ENCODE measurements at regions not wholly inside any gene's neighbourhood (a gene's known extent, or its start where the extent isn't known, plus 50 kb on each side); places are given as distances from the start of the nearest gene placed in this dataset.

GRCh38 chr4:137707102-137707620 lies 174.9 kb upstream of the PCDH18 start:
- Histone ChIP-seq H3K9me3 (ENCODE audit: control insufficient read depth, low read depth, low read length) (no peaks in the 10 kb centered on the region), H3K4me1 (ENCODE audit: control insufficient read depth, low read depth, low read length) (no peaks in the 10 kb centered on the region), H3K27me3 (ENCODE audit: control insufficient read depth, insufficient read depth, low read length) (no peaks in the 10 kb centered on the region), H3K27ac (ENCODE audit: low read length) (no peak overlapping the region), H3K36me3 (ENCODE audit: control insufficient read depth, low read depth, low read length) (no peaks in the 10 kb centered on the region), H3K4me3 (ENCODE audit: low read length) (no peak overlapping the region), H3K9ac (ENCODE audit: low read length) (no peak overlapping the region)

GRCh38 chr4:137705171-137705783 lies 173.0 kb upstream of the PCDH18 start:
- H3K27me3 ChIP-seq (ENCODE audit: control insufficient read depth, insufficient read depth, low read length) = no peaks in the 10 kb centered on the region
- H3K4me1 ChIP-seq (ENCODE audit: control insufficient read depth, low read depth, low read length) = no peaks in the 10 kb centered on the region
- H3K27ac ChIP-seq (ENCODE audit: low read length) = no peak overlapping the region
- peaks cover 5% of the 10 kb centered on the region for H3K9me3 ChIP-seq (ENCODE audit: control insufficient read depth, low read depth, low read length)
- H3K36me3 ChIP-seq (ENCODE audit: control insufficient read depth, low read depth, low read length) = no peaks in the 10 kb centered on the region
- no peak overlapping the region for H3K4me3 ChIP-seq (ENCODE audit: low read length)
- H3K9ac ChIP-seq (ENCODE audit: low read length) = no peak overlapping the region

GRCh38 chr4:137703195-137703594 lies 170.9 kb upstream of the PCDH18 start:
- H3K27ac ChIP-seq (ENCODE audit: low read length) = no peak overlapping the region
- H3K4me1 ChIP-seq (ENCODE audit: control insufficient read depth, low read depth, low read length) = no peaks in the 10 kb centered on the region
- H3K4me3 ChIP-seq (ENCODE audit: low read length) = no peak overlapping the region

GRCh38 chr4:137702512-137702911 lies 170.2 kb upstream of the PCDH18 start:
- Histone ChIP-seq H3K27me3 (ENCODE audit: control insufficient read depth, insufficient read depth, low read length) (no peaks in the 10 kb centered on the region), H3K9me3 (ENCODE audit: control insufficient read depth, low read depth, low read length) (peaks cover 9% of the 10 kb centered on the region), H3K9ac (ENCODE audit: low read length) (no peak overlapping the region), H3K4me3 (ENCODE audit: low read length) (no peak overlapping the region), H3K27ac (ENCODE audit: low read length) (no peak overlapping the region), H3K4me1 (ENCODE audit: control insufficient read depth, low read depth, low read length) (no peaks in the 10 kb centered on the region), H3K36me3 (ENCODE audit: control insufficient read depth, low read depth, low read length) (no peaks in the 10 kb centered on the region)

More at GRCh38 chr4:137703195-137703594, 170.9 kb upstream of the PCDH18 start:
- H3K9ac ChIP-seq (ENCODE audit: low read length) = no peak overlapping the region
- H3K36me3 ChIP-seq (ENCODE audit: control insufficient read depth, low read depth, low read length) = no peaks in the 10 kb centered on the region
- peaks cover 9% of the 10 kb centered on the region for H3K9me3 ChIP-seq (ENCODE audit: control insufficient read depth, low read depth, low read length)
- no peaks in the 10 kb centered on the region for H3K27me3 ChIP-seq (ENCODE audit: control insufficient read depth, insufficient read depth, low read length)

GRCh38 chr4:137701401-137701800 lies 169.1 kb upstream of the PCDH18 start:
- peaks cover 9% of the 10 kb centered on the region for H3K9me3 ChIP-seq (ENCODE audit: control insufficient read depth, low read depth, low read length)
- no peak overlapping the region for H3K9ac ChIP-seq (ENCODE audit: low read length)
- H3K4me3 ChIP-seq (ENCODE audit: low read length) = no peak overlapping the region
- no peaks in the 10 kb centered on the region for H3K27me3 ChIP-seq (ENCODE audit: control insufficient read depth, insufficient read depth, low read length)
- H3K27ac ChIP-seq (ENCODE audit: low read length) = no peak overlapping the region
- no peaks in the 10 kb centered on the region for H3K36me3 ChIP-seq (ENCODE audit: control insufficient read depth, low read depth, low read length)
- no peaks in the 10 kb centered on the region for H3K4me1 ChIP-seq (ENCODE audit: control insufficient read depth, low read depth, low read length)

- Histone ChIP-seq H3K4me3 (ENCODE audit: low read length) (no peak overlapping the region), H3K9me3 (ENCODE audit: control insufficient read depth, low read depth, low read length) (peaks cover 9% of the 10 kb centered on the region), H3K27ac (ENCODE audit: low read length) (no peak overlapping the region), H3K27me3 (ENCODE audit: control insufficient read depth, insufficient read depth, low read length) (no peaks in the 10 kb centered on the region), H3K9ac (ENCODE audit: low read length) (no peak overlapping the region), H3K36me3 (ENCODE audit: control insufficient read depth, low read depth, low read length) (no peaks in the 10 kb centered on the region), H3K4me1 (ENCODE audit: control insufficient read depth, low read depth, low read length) (peaks cover 4% of the 10 kb centered on the region)
Measured at GRCh38 chr4:137700751-137701150, 168.5 kb upstream of the PCDH18 start.

GRCh38 chr4:137700072-137700471 lies 167.8 kb upstream of the PCDH18 start:
- no peak overlapping the region for H3K4me3 ChIP-seq (ENCODE audit: low read length)
- H3K9me3 ChIP-seq (ENCODE audit: control insufficient read depth, low read depth, low read length) = peaks cover 9% of the 10 kb centered on the region
- no peaks in the 10 kb centered on the region for H3K36me3 ChIP-seq (ENCODE audit: control insufficient read depth, low read depth, low read length)
- H3K27ac ChIP-seq (ENCODE audit: low read length) = no peak overlapping the region
- H3K4me1 ChIP-seq (ENCODE audit: control insufficient read depth, low read depth, low read length) = peaks cover 10% of the 10 kb centered on the region
- H3K9ac ChIP-seq (ENCODE audit: low read length) = no peak overlapping the region
- H3K27me3 ChIP-seq (ENCODE audit: control insufficient read depth, insufficient read depth, low read length) = no peaks in the 10 kb centered on the region

GRCh38 chr4:137694138-137694537 lies 161.8 kb upstream of the PCDH18 start:
- no peaks in the 10 kb centered on the region for H3K9me3 ChIP-seq (ENCODE audit: control insufficient read depth, low read depth, low read length)
- H3K4me3 ChIP-seq (ENCODE audit: low read length) = no peak overlapping the region
- no peak overlapping the region for H3K9ac ChIP-seq (ENCODE audit: low read length)
- H3K4me1 ChIP-seq (ENCODE audit: control insufficient read depth, low read depth, low read length) = peaks cover 11% of the 10 kb centered on the region
- H3K27ac ChIP-seq (ENCODE audit: low read length) = no peak overlapping the region
- H3K27me3 ChIP-seq (ENCODE audit: control insufficient read depth, insufficient read depth, low read length) = no peaks in the 10 kb centered on the region
- no peaks in the 10 kb centered on the region for H3K36me3 ChIP-seq (ENCODE audit: control insufficient read depth, low read depth, low read length)

- H3K9me3 ChIP-seq (ENCODE audit: control insufficient read depth, low read depth, low read length) = no peaks in the 10 kb centered on the region
- peaks cover 11% of the 10 kb centered on the region for H3K4me1 ChIP-seq (ENCODE audit: control insufficient read depth, low read depth, low read length)
- no peak overlapping the region for H3K27ac ChIP-seq (ENCODE audit: low read length)
- H3K4me3 ChIP-seq (ENCODE audit: low read length) = no peak overlapping the region
- no peak overlapping the region for H3K9ac ChIP-seq (ENCODE audit: low read length)
- H3K36me3 ChIP-seq (ENCODE audit: control insufficient read depth, low read depth, low read length) = no peaks in the 10 kb centered on the region
- no peaks in the 10 kb centered on the region for H3K27me3 ChIP-seq (ENCODE audit: control insufficient read depth, insufficient read depth, low read length)
Measured at GRCh38 chr4:137693641-137694040, 161.3 kb upstream of the PCDH18 start.

- Histone ChIP-seq H3K9me3 (ENCODE audit: control insufficient read depth, low read depth, low read length) (no peaks in the 10 kb centered on the region), H3K4me3 (ENCODE audit: low read length) (no peak overlapping the region), H3K9ac (ENCODE audit: low read length) (no peak overlapping the region), H3K4me1 (ENCODE audit: control insufficient read depth, low read depth, low read length) (peaks cover 11% of the 10 kb centered on the region), H3K36me3 (ENCODE audit: control insufficient read depth, low read depth, low read length) (no peaks in the 10 kb centered on the region), H3K27ac (ENCODE audit: low read length) (no peak overlapping the region), H3K27me3 (ENCODE audit: control insufficient read depth, insufficient read depth, low read length) (no peaks in the 10 kb centered on the region)
Measured at GRCh38 chr4:137692205-137692604, 159.9 kb upstream of the PCDH18 start.

GRCh38 chr4:137688651-137689050 lies 156.4 kb upstream of the PCDH18 start:
- Histone ChIP-seq H3K27ac (ENCODE audit: low read length) (no peak overlapping the region), H3K4me1 (ENCODE audit: control insufficient read depth, low read depth, low read length) (peaks cover 3% of the 10 kb centered on the region), H3K36me3 (ENCODE audit: control insufficient read depth, low read depth, low read length) (no peaks in the 10 kb centered on the region), H3K9ac (ENCODE audit: low read length) (no peak overlapping the region), H3K27me3 (ENCODE audit: control insufficient read depth, insufficient read depth, low read length) (no peaks in the 10 kb centered on the region), H3K9me3 (ENCODE audit: control insufficient read depth, low read depth, low read length) (no peaks in the 10 kb centered on the region), H3K4me3 (ENCODE audit: low read length) (no peak overlapping the region)

GRCh38 chr4:137685357-137685756 lies 153.1 kb upstream of the PCDH18 start:
- H3K27me3 ChIP-seq (ENCODE audit: control insufficient read depth, insufficient read depth, low read length) = no peaks in the 10 kb centered on the region
- no peak overlapping the region for H3K9ac ChIP-seq (ENCODE audit: low read length)
- no peaks in the 10 kb centered on the region for H3K9me3 ChIP-seq (ENCODE audit: control insufficient read depth, low read depth, low read length)
- H3K4me3 ChIP-seq (ENCODE audit: low read length) = no peak overlapping the region
- H3K4me1 ChIP-seq (ENCODE audit: control insufficient read depth, low read depth, low read length) = peaks cover 12% of the 10 kb centered on the region
- no peak overlapping the region for H3K27ac ChIP-seq (ENCODE audit: low read length)
- no peaks in the 10 kb centered on the region for H3K36me3 ChIP-seq (ENCODE audit: control insufficient read depth, low read depth, low read length)
